Ishikawa (cell line): ENCODE measurements at regions not wholly inside any gene's neighbourhood (a gene's known extent, or its start where the extent isn't known, plus 50 kb on each side); places are given as distances from the start of the nearest gene placed in this dataset.

Source experiments
- CEBPB ChIP-seq: IDR thresholded peaks from 2 replicates; pipeline ENCODE4 v1.6.1; 2012
- CREB1 ChIP-seq: IDR thresholded peaks from 2 replicates; pipeline ENCODE4 v1.6.1; 2012; ENCODE audit warnings: low read depth
- EGR1 ChIP-seq: IDR thresholded peaks from 2 replicates; pipeline ENCODE4 v1.6.1; 2012
- EP300 ChIP-seq: IDR thresholded peaks from 2 replicates; pipeline ENCODE4 v1.6.1; 2012; ENCODE audit warnings: borderline replicate concordance
- FOXM1 ChIP-seq: IDR thresholded peaks from 2 replicates; pipeline ENCODE4 v1.6.1; 2012; ENCODE audit warnings: low read depth, borderline replicate concordance
- MAX ChIP-seq: IDR thresholded peaks from 2 replicates; pipeline ENCODE4 v1.6.1; 2012
- NFIC ChIP-seq: IDR thresholded peaks from 2 replicates; pipeline ENCODE4 v1.6.1; 2012
- RAD21 ChIP-seq: IDR thresholded peaks from 2 replicates; pipeline ENCODE4 v1.6.1; 2012; ENCODE audit warnings: low read depth
- REST ChIP-seq: IDR thresholded peaks from 2 replicates; pipeline ENCODE4 v1.6.1; 2012; ENCODE audit warnings: low read depth, mild to moderate bottlenecking
- TAF1 ChIP-seq: IDR thresholded peaks from 2 replicates; pipeline ENCODE4 v1.6.1; 2012; ENCODE audit warnings: low read depth, mild to moderate bottlenecking
- TCF12 ChIP-seq: IDR thresholded peaks from 2 replicates; pipeline ENCODE4 v1.6.1; 2012; ENCODE audit warnings: low read depth
- TEAD4 ChIP-seq: IDR thresholded peaks from 2 replicates; pipeline ENCODE4 v1.6.1; 2012
- USF1 ChIP-seq: IDR thresholded peaks from 2 replicates; pipeline ENCODE4 v1.6.1; 2012
- YY1 ChIP-seq: IDR thresholded peaks from 2 replicates; pipeline ENCODE4 v1.6.1; 2012; ENCODE audit warnings: low read depth
- ZBTB7A ChIP-seq: IDR thresholded peaks from 2 replicates; pipeline ENCODE4 v1.6.1; 2012; ENCODE audit warnings: low read depth

- TF ChIP-seq NFIC (no peak), REST (no peak), FOXM1 (no peak), TEAD4 (no peak), EP300 (no peak), YY1 (no peak)
These were observed 207.4 kb downstream of the RRAGC start for GRCh38 chr1:38652217-38652616.

GRCh38 chr1:38651669-38652068, 207.9 kb downstream of the RRAGC start:
- TF ChIP-seq FOXM1 (no peak), EP300 (no peak), EGR1 (no peak), ZBTB7A (no peak), REST (no peak), YY1 (no peak), MAX (no peak), NFIC (no peak), TCF12 (no peak), USF1 (no peak), TAF1 (no peak), RAD21 (no peak), TEAD4 (no peak), CEBPB (no peak), CREB1 (no peak)

GRCh38 chr1:38648417-38648816, 211.2 kb downstream of the RRAGC start:
- no peak for TF ChIP-seq CEBPB
- TF ChIP-seq TCF12 = no peak
- no peak for TF ChIP-seq REST
- no peak for TF ChIP-seq RAD21
- TF ChIP-seq EGR1 = no peak
- no peak for TF ChIP-seq ZBTB7A
- TF ChIP-seq USF1 = no peak

- TF ChIP-seq TAF1 (no peak), RAD21 (no peak), FOXM1 (no peak), USF1 (no peak), CREB1 (no peak), TEAD4 (no peak), NFIC (no peak), EP300 (no peak), ZBTB7A (no peak), TCF12 (no peak)
These were observed 215.5 kb downstream of the RRAGC start for GRCh38 chr1:38644092-38644491.

- TF ChIP-seq USF1 = no peak
- TF ChIP-seq EGR1 = no peak
- no peak for TF ChIP-seq REST
- TF ChIP-seq CEBPB = no peak
These were observed 217.9 kb downstream of the RRAGC start for GRCh38 chr1:38641661-38642060.
